Lower leg skin (tissue), 3 donors: ENCODE measurements at regions not wholly inside any gene's neighbourhood (a gene's known extent, or its start where the extent isn't known, plus 50 kb on each side); places are given as distances from the start of the nearest gene placed in this dataset.

Experiments used
- CTCF ChIP-seq, 3 donors: fragments of 450-650 bp; IDR thresholded peaks; one replicate each; pipeline ENCODE4 v1.5.1; 2016; ENCODE audit warnings: antibody characterized with exemption in 3 of 3, mild to moderate bottlenecking in 3 of 3, moderate library complexity in 2 of 3
- POLR2A ChIP-seq, 2 donors: fragments of 450-650 bp; IDR thresholded peaks; one replicate each; pipeline ENCODE4 v1.6.1; 2016 to 2017; ENCODE audit warnings: antibody characterized with exemption in 2 of 2, mild to moderate bottlenecking in 1 of 2, moderate library complexity in 1 of 2

GRCh38 chr12:28689398-28690175 is 459.5 kb upstream of the FAR2 start:
- no peak for TF ChIP-seq POLR2A (IDR thresholded peaks at IDR 0.05)
- no peak for TF ChIP-seq CTCF (IDR thresholded peaks at IDR 0.05)
